ENCODE measurements at regions not wholly inside any gene's neighbourhood (a gene's known extent, or its start where the extent isn't known, plus 50 kb on each side); places are given as distances from the start of the nearest gene placed in this dataset.

DNA sequence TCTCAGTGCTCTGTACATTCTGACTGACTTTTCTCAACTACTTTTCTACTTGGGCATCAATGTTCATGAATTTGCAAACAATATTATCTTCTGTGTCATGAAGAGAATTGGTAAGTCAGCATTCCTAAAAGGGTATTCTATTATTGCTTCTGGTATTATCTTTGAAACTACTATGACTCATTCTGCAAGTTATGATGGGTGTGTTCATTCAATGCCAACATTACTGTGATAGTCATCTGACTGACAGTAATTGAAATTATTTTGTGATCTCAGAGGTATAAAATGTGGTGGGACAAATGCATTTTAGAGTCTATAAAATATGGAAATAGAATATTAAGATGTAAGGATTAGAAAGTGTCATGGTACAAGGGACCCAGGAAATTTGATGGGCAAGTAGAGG lies 736.0 kb upstream of the CELF4 start:
- Mint-ChIP-seq H3K4me1 (no peaks in the 10 kb centered on the region), H3K36me3 (no peaks in the 10 kb centered on the region), H3K27me3 (ENCODE audit: low read depth in 2 of 2) (no peaks in the 10 kb centered on the region), H3K27ac (no peak overlapping the region), H3K9me3 (peaks cover 11 to 13% of the 10 kb centered on the region in 2 donors), H3K4me3 (no peak overlapping the region)
- DNase-seq (no peak), ATAC-seq (no peak)
- no peak overlapping the region for H3K27ac ChIP-seq (ENCODE audit: low read length)
- no peak overlapping the region for H3K4me3 ChIP-seq (ENCODE audit: low read length)
- no peaks in the 10 kb centered on the region for H3K4me1 ChIP-seq (ENCODE audit: control insufficient read depth, insufficient read depth, low read length)
- no peaks in the 10 kb centered on the region for H3K36me3 ChIP-seq (ENCODE audit: control insufficient read depth, insufficient read depth, low read length)
- TF ChIP-seq, protein P1, sequence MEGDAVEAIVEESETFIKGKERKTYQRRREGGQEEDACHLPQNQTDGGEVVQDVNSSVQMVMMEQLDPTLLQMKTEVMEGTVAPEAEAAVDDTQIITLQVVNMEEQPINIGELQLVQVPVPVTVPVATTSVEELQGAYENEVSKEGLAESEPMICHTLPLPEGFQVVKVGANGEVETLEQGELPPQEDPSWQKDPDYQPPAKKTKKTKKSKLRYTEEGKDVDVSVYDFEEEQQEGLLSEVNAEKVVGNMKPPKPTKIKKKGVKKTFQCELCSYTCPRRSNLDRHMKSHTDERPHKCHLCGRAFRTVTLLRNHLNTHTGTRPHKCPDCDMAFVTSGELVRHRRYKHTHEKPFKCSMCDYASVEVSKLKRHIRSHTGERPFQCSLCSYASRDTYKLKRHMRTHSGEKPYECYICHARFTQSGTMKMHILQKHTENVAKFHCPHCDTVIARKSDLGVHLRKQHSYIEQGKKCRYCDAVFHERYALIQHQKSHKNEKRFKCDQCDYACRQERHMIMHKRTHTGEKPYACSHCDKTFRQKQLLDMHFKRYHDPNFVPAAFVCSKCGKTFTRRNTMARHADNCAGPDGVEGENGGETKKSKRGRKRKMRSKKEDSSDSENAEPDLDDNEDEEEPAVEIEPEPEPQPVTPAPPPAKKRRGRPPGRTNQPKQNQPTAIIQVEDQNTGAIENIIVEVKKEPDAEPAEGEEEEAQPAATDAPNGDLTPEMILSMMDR (IDR thresholded peaks at IDR 0.05): no peak
- intact Hi-C loops (cut with micrococcal nuclease): no loop called here
- H3K27me3 ChIP-seq (ENCODE audit: control insufficient read depth, insufficient read depth, low read length): no peaks in the 10 kb centered on the region
- no peaks in the 10 kb centered on the region for H3K9me3 ChIP-seq (ENCODE audit: control insufficient read depth, insufficient read depth, low read length)

DNA sequence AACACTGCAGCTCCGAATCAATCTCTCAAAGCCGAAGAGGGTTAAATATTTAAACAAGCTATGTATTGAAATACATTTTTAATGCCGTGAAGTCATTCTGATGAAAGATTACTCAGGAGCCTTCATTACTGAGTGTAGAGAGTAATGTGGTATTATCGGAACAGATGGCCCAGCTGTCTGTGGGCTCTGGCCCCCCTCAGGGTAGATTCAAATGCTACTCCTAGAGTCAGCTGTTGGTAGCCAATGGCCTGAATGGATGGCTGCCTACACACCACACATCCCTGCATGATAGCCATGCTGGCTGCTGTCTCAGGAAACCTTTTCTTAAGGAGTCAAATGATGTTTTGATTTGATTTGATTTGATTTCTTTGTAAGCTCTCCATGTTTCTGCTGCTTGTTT lies 732.3 kb upstream of the CELF4 start:
- Histone ChIP-seq H3K4me1 (ENCODE audit: control insufficient read depth, insufficient read depth, low read length) (no peaks in the 10 kb centered on the region), H3K4me3 (ENCODE audit: low read length) (no peak overlapping the region), H3K36me3 (ENCODE audit: control insufficient read depth, insufficient read depth, low read length) (no peaks in the 10 kb centered on the region), H3K27ac (ENCODE audit: low read length) (no peak overlapping the region), H3K27me3 (ENCODE audit: control insufficient read depth, insufficient read depth, low read length) (no peaks in the 10 kb centered on the region), H3K9me3 (ENCODE audit: control insufficient read depth, insufficient read depth, low read length) (no peaks in the 10 kb centered on the region)
- WGBS (ENCODE audit: insufficient coverage): 98% methylated on average over 3 of the region's 4 CpGs
- H3K27me3 Mint-ChIP-seq (ENCODE audit: low read depth in 2 of 2): no peaks in the 10 kb centered on the region
- peaks cover 14 to 33% of the 10 kb centered on the region in 2 donors for H3K9me3 Mint-ChIP-seq
- ATAC-seq: no peak
- no peaks in the 10 kb centered on the region for H3K36me3 Mint-ChIP-seq
- no peak overlapping the region for H3K4me3 Mint-ChIP-seq
- intact Hi-C loops (cut with micrococcal nuclease): no loop called here
- H3K27ac Mint-ChIP-seq: no peak overlapping the region
- no peaks in the 10 kb centered on the region for H3K4me1 Mint-ChIP-seq
- TF ChIP-seq, protein P1 (IDR thresholded peaks at IDR 0.05): no peak
- DNase-seq: no peak

DNA sequence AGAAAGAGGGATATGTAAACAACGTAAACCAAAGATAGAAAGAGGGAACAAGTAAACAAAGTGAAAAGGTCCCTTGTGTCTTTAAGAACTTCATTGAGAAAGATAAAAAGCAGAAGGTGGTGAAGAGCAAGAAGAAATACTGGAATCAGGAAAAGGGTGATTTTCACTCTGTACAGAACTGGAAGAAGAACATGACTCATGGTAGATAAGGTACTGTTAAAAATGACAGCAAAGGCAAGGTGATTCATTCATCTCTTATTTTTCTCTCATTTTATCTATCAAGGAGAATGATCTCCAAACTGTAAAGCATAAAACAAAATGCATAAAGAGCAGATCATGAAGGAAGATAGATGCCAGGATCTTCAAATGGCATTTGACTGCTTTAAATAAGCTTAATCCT lies 724.6 kb upstream of the CELF4 start:
- Mint-ChIP-seq H3K4me1 (no peaks in the 10 kb centered on the region), H3K36me3 (no peaks in the 10 kb centered on the region), H3K4me3 (no peak overlapping the region), H3K27ac (no peak overlapping the region), H3K27me3 (ENCODE audit: low read depth in 2 of 2) (no peaks in the 10 kb centered on the region), H3K9me3 (peaks cover 23 to 40% of the 10 kb centered on the region in 2 donors)
- no peak for ATAC-seq
- no peaks in the 10 kb centered on the region for H3K27me3 ChIP-seq (ENCODE audit: control insufficient read depth, insufficient read depth, low read length)
- 91% methylated on average over 1 of the region's 1 CpG for WGBS (ENCODE audit: insufficient coverage)
- intact Hi-C loops (cut with micrococcal nuclease): no loop called here
- no peaks in the 10 kb centered on the region for H3K36me3 ChIP-seq (ENCODE audit: control insufficient read depth, insufficient read depth, low read length)
- H3K4me3 ChIP-seq (ENCODE audit: low read length): no peak overlapping the region
- H3K9me3 ChIP-seq (ENCODE audit: control insufficient read depth, insufficient read depth, low read length): no peaks in the 10 kb centered on the region
- H3K4me1 ChIP-seq (ENCODE audit: control insufficient read depth, insufficient read depth, low read length): no peaks in the 10 kb centered on the region
- TF ChIP-seq, protein P1 (IDR thresholded peaks at IDR 0.05): no peak
- H3K27ac ChIP-seq (ENCODE audit: low read length): no peak overlapping the region
- DNase-seq: no peak

DNA sequence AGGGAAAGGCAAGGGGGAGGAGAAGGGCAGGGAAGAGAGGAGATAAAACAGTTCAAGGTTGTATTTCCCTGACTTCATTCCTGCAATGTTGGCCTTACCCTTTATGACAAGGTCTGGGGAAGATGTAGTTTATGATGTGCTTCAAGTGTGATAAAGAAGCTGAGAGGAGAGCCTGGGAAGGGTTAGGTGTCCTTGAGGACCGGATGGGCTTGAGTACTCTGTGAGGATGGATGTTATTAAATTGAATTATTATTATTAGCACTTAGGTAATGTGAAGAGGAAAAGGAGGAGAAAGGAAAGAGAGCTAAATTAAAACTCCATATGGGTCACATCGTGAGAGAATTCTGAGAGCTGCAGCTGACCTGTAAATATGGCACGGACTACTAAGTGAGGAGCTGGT lies 719.4 kb upstream of the CELF4 start:
- H3K9me3 Mint-ChIP-seq: peaks cover 21 to 36% of the 10 kb centered on the region in 2 donors
- DNase-seq: no peak
- H3K27me3 Mint-ChIP-seq (ENCODE audit: low read depth in 2 of 2): no peaks in the 10 kb centered on the region
- no peak overlapping the region for H3K4me3 Mint-ChIP-seq
- ATAC-seq: no peak
- Histone ChIP-seq H3K9me3 (ENCODE audit: control insufficient read depth, insufficient read depth, low read length) (no peaks in the 10 kb centered on the region), H3K4me1 (ENCODE audit: control insufficient read depth, insufficient read depth, low read length) (no peaks in the 10 kb centered on the region), H3K36me3 (ENCODE audit: control insufficient read depth, insufficient read depth, low read length) (no peaks in the 10 kb centered on the region), H3K27me3 (ENCODE audit: control insufficient read depth, insufficient read depth, low read length) (no peaks in the 10 kb centered on the region), H3K4me3 (ENCODE audit: low read length) (no peak overlapping the region), H3K27ac (ENCODE audit: low read length) (no peak overlapping the region)
- WGBS (ENCODE audit: insufficient coverage): 81% methylated on average over 3 of the region's 3 CpGs
- TF ChIP-seq, protein P1 (IDR thresholded peaks at IDR 0.05): no peak
- intact Hi-C loops (cut with micrococcal nuclease): no loop called here
- no peak overlapping the region for H3K27ac Mint-ChIP-seq
- H3K4me1 Mint-ChIP-seq: no peaks in the 10 kb centered on the region
- no peaks in the 10 kb centered on the region for H3K36me3 Mint-ChIP-seq
